Esophagus muscularis mucosa (tissue), 3 donors: ENCODE measurements at regions not wholly inside any gene's neighbourhood (a gene's known extent, or its start where the extent isn't known, plus 50 kb on each side); places are given as distances from the start of the nearest gene placed in this dataset.

ENCODE experiments used
- CTCF ChIP-seq, 3 experiments: fragments of 200-600 bp in 2 of 3; fragments of 450-650 bp in 1 of 3; sonication (generic) in 2 of 3; IDR thresholded peaks; one replicate each; pipeline ENCODE4 v1.5.1; 2017 to 2019; ENCODE audit warnings: antibody characterized with exemption in 3 of 3, mild to moderate bottlenecking in 2 of 3, moderate library complexity in 1 of 3
- POLR2A ChIP-seq: fragments of 450-650 bp; IDR thresholded peaks from one replicate; pipeline ENCODE4 v1.6.1; 2017; ENCODE audit warnings: antibody characterized with exemption, moderate library complexity, mild to moderate bottlenecking, low read depth

GRCh38 chr2:126385983-126386382, 270.0 kb upstream of the GYPC start:
- TF ChIP-seq CTCF (IDR thresholded peaks at IDR 0.05) = no peak
- TF ChIP-seq POLR2A = no peak
